ENCODE measurements at regions not wholly inside any gene's neighbourhood (a gene's known extent, or its start where the extent isn't known, plus 50 kb on each side); places are given as distances from the start of the nearest gene placed in this dataset.

GRCh38 chr1:190667914-190668313 is 190.2 kb upstream of the BRINP3 start:
- DNase-seq (no peak), ATAC-seq (no peak)
- intact Hi-C loops (cut with micrococcal nuclease), result no loop called here
- Mint-ChIP-seq H3K9me3 (peaks cover 7 to 26% of the 10 kb centered on the region in 2 donors), H3K27ac (no peak overlapping the region), H3K4me1 (no peaks in the 10 kb centered on the region), H3K4me3 (no peak overlapping the region), H3K27me3 (ENCODE audit: low read depth in 2 of 2) (no peaks in the 10 kb centered on the region), H3K36me3 (no peaks in the 10 kb centered on the region)
- H3K27ac ChIP-seq (ENCODE audit: low read length), result no peak overlapping the region
- H3K4me3 ChIP-seq (ENCODE audit: low read length), result no peak overlapping the region
- no peaks in the 10 kb centered on the region for H3K36me3 ChIP-seq (ENCODE audit: control insufficient read depth, insufficient read depth, low read length)
- no peaks in the 10 kb centered on the region for H3K27me3 ChIP-seq (ENCODE audit: control insufficient read depth, insufficient read depth, low read length)
- peaks cover 3% of the 10 kb centered on the region for H3K9me3 ChIP-seq (ENCODE audit: control insufficient read depth, insufficient read depth, low read length)
- no peak for TF ChIP-seq CTCF (IDR thresholded peaks at IDR 0.05)
- no peaks in the 10 kb centered on the region for H3K4me1 ChIP-seq (ENCODE audit: control insufficient read depth, insufficient read depth, low read length)

DNA sequence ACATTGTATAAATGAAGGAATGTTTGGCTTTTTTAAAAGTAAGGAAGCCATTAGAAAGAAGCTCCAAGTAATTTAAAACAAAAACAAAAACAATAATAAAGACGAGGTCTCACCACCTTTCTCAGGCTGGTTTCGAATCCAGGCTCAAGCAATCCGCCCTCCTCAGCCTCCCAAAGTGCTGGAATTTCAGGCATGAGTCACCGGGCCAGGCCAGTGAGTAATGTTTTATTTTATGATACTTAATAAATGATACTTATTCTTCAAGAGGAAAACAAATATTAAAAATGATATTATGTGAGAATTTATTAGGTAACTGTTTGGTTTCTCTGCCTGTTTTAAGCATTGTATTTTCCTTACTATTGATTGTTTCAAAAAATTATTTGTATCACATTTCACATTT is 201.4 kb upstream of the BRINP3 start:
- no peak overlapping the region for H3K27ac Mint-ChIP-seq
- TF ChIP-seq CTCF (IDR thresholded peaks at IDR 0.05), result no peak
- H3K9me3 Mint-ChIP-seq, result peaks cover 7 to 13% of the 10 kb centered on the region in 2 donors
- no peaks in the 10 kb centered on the region for H3K36me3 Mint-ChIP-seq
- H3K4me1 ChIP-seq (ENCODE audit: control insufficient read depth, insufficient read depth, low read length), result no peaks in the 10 kb centered on the region
- no peak overlapping the region for H3K4me3 Mint-ChIP-seq
- H3K27me3 ChIP-seq (ENCODE audit: control insufficient read depth, insufficient read depth, low read length), result no peaks in the 10 kb centered on the region
- DNase-seq (no peak), ATAC-seq (no peak)
- no peaks in the 10 kb centered on the region for H3K4me1 Mint-ChIP-seq
- no peaks in the 10 kb centered on the region for H3K27me3 Mint-ChIP-seq (ENCODE audit: low read depth in 2 of 2)
- WGBS (ENCODE audit: insufficient coverage), result 80% methylated on average over 1 of the region's 4 CpGs
- intact Hi-C loops (cut with micrococcal nuclease), result no loop called here
- no peak overlapping the region for H3K27ac ChIP-seq (ENCODE audit: low read length)
- peaks cover 2% of the 10 kb centered on the region for H3K9me3 ChIP-seq (ENCODE audit: control insufficient read depth, insufficient read depth, low read length)
- no peak overlapping the region for H3K4me3 ChIP-seq (ENCODE audit: low read length)
- no peaks in the 10 kb centered on the region for H3K36me3 ChIP-seq (ENCODE audit: control insufficient read depth, insufficient read depth, low read length)

- Mint-ChIP-seq H3K27ac (no peak overlapping the region), H3K36me3 (no peaks in the 10 kb centered on the region), H3K4me1 (no peaks in the 10 kb centered on the region), H3K4me3 (no peak overlapping the region), H3K27me3 (ENCODE audit: low read depth in 2 of 2) (no peaks in the 10 kb centered on the region), H3K9me3 (peaks cover 8 to 11% of the 10 kb centered on the region in 2 donors)
- no peak for TF ChIP-seq CTCF (IDR thresholded peaks at IDR 0.05)
- H3K9me3 ChIP-seq (ENCODE audit: control insufficient read depth, insufficient read depth, low read length), result no peaks in the 10 kb centered on the region
- 77% methylated on average over 1 of the region's 2 CpGs for WGBS (ENCODE audit: insufficient coverage)
- no peaks in the 10 kb centered on the region for H3K27me3 ChIP-seq (ENCODE audit: control insufficient read depth, insufficient read depth, low read length)
- DNase-seq, result no peak
- H3K4me1 ChIP-seq (ENCODE audit: control insufficient read depth, insufficient read depth, low read length), result no peaks in the 10 kb centered on the region
- H3K27ac ChIP-seq (ENCODE audit: low read length), result no peak overlapping the region
- H3K36me3 ChIP-seq (ENCODE audit: control insufficient read depth, insufficient read depth, low read length), result no peaks in the 10 kb centered on the region
- ATAC-seq, result no peak
- intact Hi-C loops (cut with micrococcal nuclease), result no loop called here
- no peak overlapping the region for H3K4me3 ChIP-seq (ENCODE audit: low read length)
These were observed 201.8 kb upstream of the BRINP3 start for GRCh38 chr1:190679454-190679853.

- Mint-ChIP-seq H3K36me3 (no peaks in the 10 kb centered on the region), H3K9me3 (peaks cover 8 to 11% of the 10 kb centered on the region in 2 donors), H3K27ac (no peak overlapping the region), H3K4me1 (no peaks in the 10 kb centered on the region), H3K4me3 (no peak overlapping the region), H3K27me3 (ENCODE audit: low read depth in 2 of 2) (no peaks in the 10 kb centered on the region)
- Histone ChIP-seq H3K9me3 (ENCODE audit: control insufficient read depth, insufficient read depth, low read length) (no peaks in the 10 kb centered on the region), H3K4me3 (ENCODE audit: low read length) (no peak overlapping the region), H3K27ac (ENCODE audit: low read length) (no peak overlapping the region), H3K4me1 (ENCODE audit: control insufficient read depth, insufficient read depth, low read length) (no peaks in the 10 kb centered on the region), H3K27me3 (ENCODE audit: control insufficient read depth, insufficient read depth, low read length) (no peaks in the 10 kb centered on the region), H3K36me3 (ENCODE audit: control insufficient read depth, insufficient read depth, low read length) (no peaks in the 10 kb centered on the region)
- ATAC-seq (no peak), DNase-seq (no peak)
- intact Hi-C loops (cut with micrococcal nuclease), result no loop called here
- WGBS (ENCODE audit: insufficient coverage), result 80% methylated on average over 4 of the region's 4 CpGs
- no peak for TF ChIP-seq CTCF (IDR thresholded peaks at IDR 0.05)
These were observed 202.3 kb upstream of the BRINP3 start for GRCh38 chr1:190679983-190680382.

Measured in natural killer cell (primary cell).